Breast epithelium (tissue), 3 donors: ENCODE measurements at regions not wholly inside any gene's neighbourhood (a gene's known extent, or its start where the extent isn't known, plus 50 kb on each side); places are given as distances from the start of the nearest gene placed in this dataset.

ENCODE experiments used
- CTCF ChIP-seq, 3 donors: fragments of 450-650 bp; IDR thresholded peaks; one replicate each; pipeline ENCODE4 v1.5.1; 2016 to 2017; ENCODE audit warnings: antibody characterized with exemption in 3 of 3, mild to moderate bottlenecking in 3 of 3, moderate library complexity in 3 of 3
- POLR2AphosphoS5 ChIP-seq, 3 donors: sonication (generic); formaldehyde crosslinking; IDR thresholded peaks; one replicate each; pipeline ENCODE4 v1.6.1; 2017; ENCODE audit warnings: antibody characterized with exemption in 3 of 3

- TF ChIP-seq CTCF (IDR thresholded peaks at IDR 0.05) (no peak), POLR2AphosphoS5 (IDR thresholded peaks at IDR 0.05) (no peak)
Observed at GRCh38 chrX:65894133-65894532, 145.7 kb downstream of the VSIG4 start.
